ENCODE measurements at regions not wholly inside any gene's neighbourhood (a gene's known extent, or its start where the extent isn't known, plus 50 kb on each side); places are given as distances from the start of the nearest gene placed in this dataset.

GRCh38 chr4:56085275-56085674 lies 136.5 kb downstream of the CEP135 start:
- FAIRE-seq (no peak), DNase-seq (ENCODE audit: low read depth) (no peak)
- no peak overlapping the region for H3K4me3 ChIP-seq (ENCODE audit: insufficient read depth, low read depth, low read length)
- Mint-ChIP-seq H3K4me1 (ENCODE audit: low read depth, unreplicated experiment) (peaks cover 4% of the 10 kb centered on the region), H3K36me3 (ENCODE audit: low read depth, unreplicated experiment) (no peaks in the 10 kb centered on the region), H3K9me3 (ENCODE audit: unreplicated experiment) (no peaks in the 10 kb centered on the region), H3K27me3 (ENCODE audit: low read depth, unreplicated experiment) (no peaks in the 10 kb centered on the region), H3K27ac (ENCODE audit: unreplicated experiment) (no peak overlapping the region), H3K4me3 (ENCODE audit: unreplicated experiment) (no peak overlapping the region)
- H3K9me3 ChIP-seq (ENCODE audit: insufficient read depth, low read depth, low read length) = no peaks in the 10 kb centered on the region
- H3K9ac ChIP-seq (ENCODE audit: low read length) = no peak overlapping the region
- no peak for TF ChIP-seq EZH2 (IDR thresholded peaks at IDR 0.05; ENCODE audit: insufficient read depth, low read length)
- TF ChIP-seq, protein P1, sequence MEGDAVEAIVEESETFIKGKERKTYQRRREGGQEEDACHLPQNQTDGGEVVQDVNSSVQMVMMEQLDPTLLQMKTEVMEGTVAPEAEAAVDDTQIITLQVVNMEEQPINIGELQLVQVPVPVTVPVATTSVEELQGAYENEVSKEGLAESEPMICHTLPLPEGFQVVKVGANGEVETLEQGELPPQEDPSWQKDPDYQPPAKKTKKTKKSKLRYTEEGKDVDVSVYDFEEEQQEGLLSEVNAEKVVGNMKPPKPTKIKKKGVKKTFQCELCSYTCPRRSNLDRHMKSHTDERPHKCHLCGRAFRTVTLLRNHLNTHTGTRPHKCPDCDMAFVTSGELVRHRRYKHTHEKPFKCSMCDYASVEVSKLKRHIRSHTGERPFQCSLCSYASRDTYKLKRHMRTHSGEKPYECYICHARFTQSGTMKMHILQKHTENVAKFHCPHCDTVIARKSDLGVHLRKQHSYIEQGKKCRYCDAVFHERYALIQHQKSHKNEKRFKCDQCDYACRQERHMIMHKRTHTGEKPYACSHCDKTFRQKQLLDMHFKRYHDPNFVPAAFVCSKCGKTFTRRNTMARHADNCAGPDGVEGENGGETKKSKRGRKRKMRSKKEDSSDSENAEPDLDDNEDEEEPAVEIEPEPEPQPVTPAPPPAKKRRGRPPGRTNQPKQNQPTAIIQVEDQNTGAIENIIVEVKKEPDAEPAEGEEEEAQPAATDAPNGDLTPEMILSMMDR (IDR thresholded peaks at IDR 0.05; ENCODE audit: insufficient read depth, low read depth, low read length) = no peak
- no peak overlapping the region for H2AFZ ChIP-seq (ENCODE audit: low read depth, low read length)
- H3K4me1 ChIP-seq (ENCODE audit: insufficient read depth, low read length) = no peaks in the 10 kb centered on the region
- no peak overlapping the region for H3K27ac ChIP-seq (ENCODE audit: low read depth, low read length)
- H3K79me2 ChIP-seq (ENCODE audit: insufficient read depth, low read length) = no peaks in the 10 kb centered on the region
- no peak overlapping the region for H3K4me2 ChIP-seq (ENCODE audit: low read length)
- no peaks in the 10 kb centered on the region for H3K27me3 ChIP-seq (ENCODE audit: insufficient read depth, low read length)
- H3K36me3 ChIP-seq (ENCODE audit: insufficient read depth, low read length) = no peaks in the 10 kb centered on the region
- no peaks in the 10 kb centered on the region for H4K20me1 ChIP-seq (ENCODE audit: insufficient read depth, low read length)

- DNase-seq (ENCODE audit: low read depth) = no peak
Measured at GRCh38 chr4:56084851-56085250, 136.1 kb downstream of the CEP135 start.

More at GRCh38 chr4:56084851-56085250, 136.1 kb downstream of the CEP135 start:
- H3K4me1 ChIP-seq (ENCODE audit: insufficient read depth, low read length) = no peaks in the 10 kb centered on the region
- H3K36me3 Mint-ChIP-seq (ENCODE audit: low read depth, unreplicated experiment) = no peaks in the 10 kb centered on the region
- no peak overlapping the region for H3K4me2 ChIP-seq (ENCODE audit: low read length)
- peaks cover 4% of the 10 kb centered on the region for H3K4me1 Mint-ChIP-seq (ENCODE audit: low read depth, unreplicated experiment)
- no peaks in the 10 kb centered on the region for H3K27me3 ChIP-seq (ENCODE audit: insufficient read depth, low read length)
- no peak for FAIRE-seq
- no peak for TF ChIP-seq EZH2 (IDR thresholded peaks at IDR 0.05; ENCODE audit: insufficient read depth, low read length)
- TF ChIP-seq, protein P1 (IDR thresholded peaks at IDR 0.05; ENCODE audit: insufficient read depth, low read depth, low read length) = no peak
- H3K4me3 ChIP-seq (ENCODE audit: insufficient read depth, low read depth, low read length) = no peak overlapping the region
- H3K27me3 Mint-ChIP-seq (ENCODE audit: low read depth, unreplicated experiment) = no peaks in the 10 kb centered on the region
- no peak overlapping the region for H3K4me3 Mint-ChIP-seq (ENCODE audit: unreplicated experiment)
- no peak overlapping the region for H3K27ac Mint-ChIP-seq (ENCODE audit: unreplicated experiment)
- no peaks in the 10 kb centered on the region for H3K9me3 ChIP-seq (ENCODE audit: insufficient read depth, low read depth, low read length)
- no peaks in the 10 kb centered on the region for H4K20me1 ChIP-seq (ENCODE audit: insufficient read depth, low read length)
- no peak overlapping the region for H3K9ac ChIP-seq (ENCODE audit: low read length)
- no peak overlapping the region for H2AFZ ChIP-seq (ENCODE audit: low read depth, low read length)
- H3K79me2 ChIP-seq (ENCODE audit: insufficient read depth, low read length) = no peaks in the 10 kb centered on the region
- H3K36me3 ChIP-seq (ENCODE audit: insufficient read depth, low read length) = no peaks in the 10 kb centered on the region
- no peaks in the 10 kb centered on the region for H3K9me3 Mint-ChIP-seq (ENCODE audit: unreplicated experiment)
- no peak overlapping the region for H3K27ac ChIP-seq (ENCODE audit: low read depth, low read length)
